Heart right ventricle (tissue), 16 donors: ENCODE measurements at regions not wholly inside any gene's neighbourhood (a gene's known extent, or its start where the extent isn't known, plus 50 kb on each side); places are given as distances from the start of the nearest gene placed in this dataset.
A peak's percentile ranks its signal among the peaks of the same experiment; 100 is the strongest.

Source experiments
- ATAC-seq, 8 donors: fragments of 200-7000 bp; cut with Tn5 transposase; one replicate each; pipeline ENCODE4 v1.9.1; 2020; ENCODE audit warnings: mild to moderate bottlenecking in 8 of 8, moderate library complexity in 8 of 8, moderate number of reproducible peaks in 1 of 8
- DNase-seq, 2 donors: peaks; one replicate each; pipeline ENCODE4 v3.0.0-alpha.2; 2020
- H3K27ac ChIP-seq, 10 donors: fragments of 200-600 bp; sonication (generic) in 2 of 10; one replicate each; pipeline versions ENCODE4 v1.5.0 to v1.8.0; 2020 to 2022; ENCODE audit warnings: mild to moderate bottlenecking in 3 of 10
- H3K27me3 ChIP-seq, 7 donors: fragments of 200-600 bp; one replicate each; pipeline ENCODE4 v1.8.0; 2021 to 2022; ENCODE audit warnings: mild to moderate bottlenecking in 2 of 7
- H3K36me3 ChIP-seq, 9 donors: fragments of 200-600 bp; sonication (generic) in 1 of 9; one replicate each; pipeline versions ENCODE4 v1.5.0 to v1.8.0; 2020 to 2022; ENCODE audit warnings: mild to moderate bottlenecking in 2 of 9
- H3K4me1 ChIP-seq, 9 donors: fragments of 200-600 bp; sonication (generic) in 1 of 9; one replicate each; pipeline versions ENCODE4 v1.5.0 to v1.8.0; 2020 to 2022; ENCODE audit warnings: mild to moderate bottlenecking in 4 of 9
- H3K4me3 ChIP-seq, 10 donors: fragments of 200-600 bp; sonication (generic) in 2 of 10; one replicate each; pipeline versions ENCODE4 v1.5.0 to v1.8.0; 2020 to 2022; ENCODE audit warnings: mild to moderate bottlenecking in 7 of 10, moderate library complexity in 2 of 10
- H3K9me3 ChIP-seq, 11 donors: fragments of 200-600 bp in 10 of 11; sonication (generic) in 2 of 11; one replicate each; pipeline versions ENCODE4 v1.5.0 to v1.8.0; 2013 to 2022; ENCODE audit warnings: mild to moderate bottlenecking in 2 of 11, control low read depth in 1 of 11, moderate library complexity in 1 of 11
- CTCF ChIP-seq, 9 donors: fragments of 200-600 bp; sonication (generic) in 2 of 9; IDR thresholded peaks; one replicate each; pipeline versions ENCODE4 v1.5.0 to v1.8.0; 2021 to 2022; ENCODE audit warnings: antibody characterized with exemption in 9 of 9, mild to moderate bottlenecking in 5 of 9, moderate library complexity in 1 of 9
- WGBS, 2 donors: extraction: QIAGEN DNeasy Blood & Tissue Kit; methylation state at CpG; one replicate each; pipeline ENCODE4 v1.1.7; 2013; ENCODE audit warnings: inconsistent platforms in 1 of 2; 5-methylcytosine and 5-hydroxymethylcytosine counted together
- intact Hi-C, 10 donors: fragments of 100-400 bp; cut with DNase I; formaldehyde crosslinking; loops; one replicate each; pipeline versions ENCODE4 v1.11.1 to v1.14.2; 2022
- donor health status: Arrhythmogenic right ventricular cardiomyopathy.
- donor health status: ischemic (EF 13 %, LVEDD 7.1; RV severe dilation, severe dysfunction).
- donor health status: healthy with polysubstance abuse.
- donor health status: DM: no; HTN: yes; CAD: no.
- donor health status: DM: no; HTN: no; CAD: no.
- donor health status: ischemic (EF 25% LVEDD 6.9; RV normal size, moderate dysfunction).
- donor health status: ischemic (EF 25% LVEDD 5.7; RV mildly dilated, moderate dysfunction).
- donor health status: healthy.
- donor health status: DM: yes; HTN: yes; CAD: no.
- donor health status: Ischemic cardiomyopathy.
- donor health status: ischemic (EF 35%, LVEDD 5.7; RV mildly dilated, moderate dysfunction).
- donor health status: nonischemic (EF 11% LVEDD 7.7; RV severe dilation, severe dysfunction).
- donor health status: DM: yes; HTN: yes; CAD: no.
- donor health status: PGD.
- donor health status: ischemic (EF 29% LVEDD 5.4; RV normal size, mild dysfunction).
- donor health status: nonischemic (EF 23%, LVEDD 6.1; RV moderate dilation, normal function).

GRCh38 chr5:172548981-172549687, 91.9 kb upstream of the NEURL1B start:
- TF ChIP-seq CTCF (IDR thresholded peaks at IDR 0.05), result no peak
- Histone ChIP-seq H3K27ac (peak overlapping the region in 3 of 10 donors; percentile 43 to 56 (median 49)), H3K4me1 (peaks cover 9 to 31% (median 17%) of the 10 kb centered on the region in 9 donors), H3K4me3 (no peak overlapping the region), H3K27me3 (no peaks in the 10 kb centered on the region), H3K36me3 (no peaks in the 10 kb centered on the region), H3K9me3 (no peaks in the 10 kb centered on the region)
- WGBS, 2 donors, result 89 to 92% methylated on average over 14 of the region's 14 CpGs
- DNase-seq, result no peak
- no peak for ATAC-seq
- intact Hi-C loops, result loop anchor here in 1 of 10 donors (5.0 kb wide), 1 partner anchor 42 kb away; no protein-coding TSS in a partner anchor

GRCh38 chr5:172548311-172548731, 92.7 kb upstream of the NEURL1B start:
- WGBS, 2 donors, result 53 to 61% methylated on average over 6 of the region's 6 CpGs
- no peak for TF ChIP-seq CTCF (IDR thresholded peaks at IDR 0.05)
- H3K27me3 ChIP-seq, result no peaks in the 10 kb centered on the region
- H3K4me1 ChIP-seq, result peaks cover 6 to 25% (median 14%) of the 10 kb centered on the region in 9 donors
- intact Hi-C loops, result loop anchor here in 1 of 10 donors (5.0 kb wide), 1 partner anchor 41 kb away; no protein-coding TSS in a partner anchor
- H3K27ac ChIP-seq, result no peak overlapping the region
- H3K36me3 ChIP-seq, result no peaks in the 10 kb centered on the region
- no peaks in the 10 kb centered on the region for H3K9me3 ChIP-seq
- no peak for DNase-seq
- no peak overlapping the region for H3K4me3 ChIP-seq
- ATAC-seq, result no peak

GRCh38 chr5:172546196-172546595, 91.9 kb upstream of the SH3PXD2B start:
- Histone ChIP-seq H3K9me3 (no peaks in the 10 kb centered on the region), H3K36me3 (no peaks in the 10 kb centered on the region), H3K4me3 (no peak overlapping the region), H3K27me3 (no peaks in the 10 kb centered on the region), H3K4me1 (peaks cover 10 to 29% (median 18%) of the 10 kb centered on the region in 9 donors), H3K27ac (no peak overlapping the region)
- WGBS, 2 donors, result 96 to 98% methylated on average over 5 of the region's 5 CpGs
- intact Hi-C loops, result loop anchor here in 1 of 10 donors (5.0 kb wide), 1 partner anchor 39 kb away; no protein-coding TSS in a partner anchor
- no peak for DNase-seq
- TF ChIP-seq CTCF (IDR thresholded peaks at IDR 0.05), result no peak
- ATAC-seq, result no peak

- no peak for ATAC-seq
- no peak overlapping the region for H3K4me3 ChIP-seq
- H3K4me1 ChIP-seq, result peaks cover 9 to 24% (median 19%) of the 10 kb centered on the region in 9 donors
- H3K36me3 ChIP-seq, result no peaks in the 10 kb centered on the region
- WGBS, 2 donors, result 88 to 92% methylated on average over 9 of the region's 9 CpGs
- intact Hi-C loops, result loop anchor here in 1 of 10 donors (5.0 kb wide), 1 partner anchor 38 kb away; no protein-coding TSS in a partner anchor
- no peak for DNase-seq
- no peak for TF ChIP-seq CTCF (IDR thresholded peaks at IDR 0.05)
- no peak overlapping the region for H3K27ac ChIP-seq
- H3K27me3 ChIP-seq, result no peaks in the 10 kb centered on the region
- H3K9me3 ChIP-seq, result no peaks in the 10 kb centered on the region
These were observed 91.0 kb upstream of the SH3PXD2B start for GRCh38 chr5:172545291-172545801.
